Neural cell (in vitro differentiated cells): ENCODE measurements at regions not wholly inside any gene's neighbourhood (a gene's known extent, or its start where the extent isn't known, plus 50 kb on each side); places are given as distances from the start of the nearest gene placed in this dataset.

Experiments used
- MXI1 ChIP-seq: fragments of 450-650 bp; conservative IDR thresholded peaks from 2 replicates; pipeline ENCODE4 v1.6.1; 2014; ENCODE audit warnings: antibody characterized with exemption, mild to moderate bottlenecking; ENCODE audit not compliant: poor library complexity, severe bottlenecking
- POLR2AphosphoS5 ChIP-seq: IDR thresholded peaks from 2 replicates; pipeline ENCODE4 v1.6.1; 2012
- RAD21 ChIP-seq: fragments of 450-650 bp; conservative IDR thresholded peaks from 2 replicates; pipeline ENCODE4 v1.6.1; 2014; ENCODE audit warnings: antibody characterized with exemption, mild to moderate bottlenecking, moderate library complexity
- TAF1 ChIP-seq: IDR thresholded peaks from 2 replicates; pipeline ENCODE4 v1.6.1; 2012; ENCODE audit warnings: low read depth
- TF ChIP-seq, protein P1 (sequence below): IDR thresholded peaks from 2 replicates; pipeline ENCODE4 v1.6.1; 2012; ENCODE audit warnings: borderline replicate concordance
- TF ChIP-seq, protein P2 (sequence below): fragments of 450-650 bp; IDR thresholded peaks from 2 replicates; pipeline ENCODE4 v1.5.1; 2014; ENCODE audit warnings: antibody characterized with exemption, mild to moderate bottlenecking, moderate library complexity; ENCODE audit not compliant: poor library complexity, severe bottlenecking

DNA sequence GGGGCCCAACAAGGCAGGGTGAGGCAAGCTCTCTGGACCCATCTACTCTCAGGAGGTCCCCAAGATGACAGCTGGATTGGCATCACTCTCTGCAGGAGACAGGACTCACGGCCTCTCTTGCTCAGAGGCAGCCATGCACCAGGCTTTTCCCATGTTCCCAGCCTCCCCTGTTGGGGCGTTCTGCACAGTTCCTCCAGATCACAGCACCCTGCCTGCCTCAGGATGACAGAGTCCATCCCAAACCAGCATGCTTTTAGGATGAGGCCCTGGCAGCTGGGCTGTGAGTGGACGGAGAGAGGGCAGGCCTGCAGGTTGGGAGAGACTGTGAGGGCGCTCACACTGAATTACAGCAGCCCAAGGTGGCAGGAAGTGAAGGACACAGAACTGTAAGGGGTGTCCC, 143.2 kb upstream of the MLN start:
- TF ChIP-seq, protein P1, sequence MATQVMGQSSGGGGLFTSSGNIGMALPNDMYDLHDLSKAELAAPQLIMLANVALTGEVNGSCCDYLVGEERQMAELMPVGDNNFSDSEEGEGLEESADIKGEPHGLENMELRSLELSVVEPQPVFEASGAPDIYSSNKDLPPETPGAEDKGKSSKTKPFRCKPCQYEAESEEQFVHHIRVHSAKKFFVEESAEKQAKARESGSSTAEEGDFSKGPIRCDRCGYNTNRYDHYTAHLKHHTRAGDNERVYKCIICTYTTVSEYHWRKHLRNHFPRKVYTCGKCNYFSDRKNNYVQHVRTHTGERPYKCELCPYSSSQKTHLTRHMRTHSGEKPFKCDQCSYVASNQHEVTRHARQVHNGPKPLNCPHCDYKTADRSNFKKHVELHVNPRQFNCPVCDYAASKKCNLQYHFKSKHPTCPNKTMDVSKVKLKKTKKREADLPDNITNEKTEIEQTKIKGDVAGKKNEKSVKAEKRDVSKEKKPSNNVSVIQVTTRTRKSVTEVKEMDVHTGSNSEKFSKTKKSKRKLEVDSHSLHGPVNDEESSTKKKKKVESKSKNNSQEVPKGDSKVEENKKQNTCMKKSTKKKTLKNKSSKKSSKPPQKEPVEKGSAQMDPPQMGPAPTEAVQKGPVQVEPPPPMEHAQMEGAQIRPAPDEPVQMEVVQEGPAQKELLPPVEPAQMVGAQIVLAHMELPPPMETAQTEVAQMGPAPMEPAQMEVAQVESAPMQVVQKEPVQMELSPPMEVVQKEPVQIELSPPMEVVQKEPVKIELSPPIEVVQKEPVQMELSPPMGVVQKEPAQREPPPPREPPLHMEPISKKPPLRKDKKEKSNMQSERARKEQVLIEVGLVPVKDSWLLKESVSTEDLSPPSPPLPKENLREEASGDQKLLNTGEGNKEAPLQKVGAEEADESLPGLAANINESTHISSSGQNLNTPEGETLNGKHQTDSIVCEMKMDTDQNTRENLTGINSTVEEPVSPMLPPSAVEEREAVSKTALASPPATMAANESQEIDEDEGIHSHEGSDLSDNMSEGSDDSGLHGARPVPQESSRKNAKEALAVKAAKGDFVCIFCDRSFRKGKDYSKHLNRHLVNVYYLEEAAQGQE: no peak
- no peak for TF ChIP-seq TAF1
- TF ChIP-seq, protein P2, sequence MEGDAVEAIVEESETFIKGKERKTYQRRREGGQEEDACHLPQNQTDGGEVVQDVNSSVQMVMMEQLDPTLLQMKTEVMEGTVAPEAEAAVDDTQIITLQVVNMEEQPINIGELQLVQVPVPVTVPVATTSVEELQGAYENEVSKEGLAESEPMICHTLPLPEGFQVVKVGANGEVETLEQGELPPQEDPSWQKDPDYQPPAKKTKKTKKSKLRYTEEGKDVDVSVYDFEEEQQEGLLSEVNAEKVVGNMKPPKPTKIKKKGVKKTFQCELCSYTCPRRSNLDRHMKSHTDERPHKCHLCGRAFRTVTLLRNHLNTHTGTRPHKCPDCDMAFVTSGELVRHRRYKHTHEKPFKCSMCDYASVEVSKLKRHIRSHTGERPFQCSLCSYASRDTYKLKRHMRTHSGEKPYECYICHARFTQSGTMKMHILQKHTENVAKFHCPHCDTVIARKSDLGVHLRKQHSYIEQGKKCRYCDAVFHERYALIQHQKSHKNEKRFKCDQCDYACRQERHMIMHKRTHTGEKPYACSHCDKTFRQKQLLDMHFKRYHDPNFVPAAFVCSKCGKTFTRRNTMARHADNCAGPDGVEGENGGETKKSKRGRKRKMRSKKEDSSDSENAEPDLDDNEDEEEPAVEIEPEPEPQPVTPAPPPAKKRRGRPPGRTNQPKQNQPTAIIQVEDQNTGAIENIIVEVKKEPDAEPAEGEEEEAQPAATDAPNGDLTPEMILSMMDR: no peak
- TF ChIP-seq RAD21: no peak
- no peak for TF ChIP-seq POLR2AphosphoS5
- no peak for TF ChIP-seq MXI1
